ENCODE measurements at regions not wholly inside any gene's neighbourhood (a gene's known extent, or its start where the extent isn't known, plus 50 kb on each side); places are given as distances from the start of the nearest gene placed in this dataset.

GRCh38 chr11:45092404-45092785 is 54.0 kb upstream of the PRDM11 start:
- DNase-seq, result no peak

DNA sequence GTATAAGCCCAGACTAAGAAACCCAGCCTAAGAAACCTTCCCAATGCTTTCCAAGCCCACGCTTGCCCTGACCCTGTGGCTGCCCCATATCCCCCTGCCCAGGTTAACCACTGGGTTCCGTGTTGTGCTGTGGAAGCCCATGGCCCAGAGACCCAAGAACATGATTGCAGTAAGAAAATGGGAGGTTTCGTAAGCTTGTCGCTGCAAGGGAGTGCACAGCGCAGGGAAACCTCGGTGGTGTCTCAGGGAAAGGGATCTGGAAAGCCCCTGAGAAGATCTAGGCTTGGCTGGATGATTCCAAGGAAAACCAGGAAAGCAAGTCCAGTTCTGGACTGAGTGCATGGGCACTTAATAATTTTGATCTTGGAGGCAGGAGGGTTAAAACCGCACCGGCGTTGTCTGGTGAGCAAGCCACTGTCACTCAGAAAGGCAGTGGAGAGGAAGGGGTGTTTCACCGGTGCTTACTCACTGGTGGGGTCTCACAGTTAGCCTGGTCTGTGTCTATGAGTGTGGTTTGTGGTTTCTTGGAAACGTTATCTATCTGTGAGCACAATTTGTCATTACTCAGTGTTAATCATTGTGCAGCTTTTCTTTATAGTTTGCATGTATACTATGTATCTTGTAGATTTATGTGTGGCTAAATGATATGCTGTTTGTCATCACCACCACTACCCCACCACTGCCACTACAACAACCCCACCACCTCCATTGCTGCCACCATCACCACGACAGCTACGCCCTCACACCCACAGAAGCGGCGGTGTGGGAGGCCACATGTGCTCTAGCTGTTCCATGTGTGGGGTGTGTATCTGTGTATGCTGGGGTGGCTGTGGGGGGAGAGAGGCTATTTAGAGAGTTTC is 53.3 kb upstream of the PRDM11 start:
- no peak for DNase-seq

DNA sequence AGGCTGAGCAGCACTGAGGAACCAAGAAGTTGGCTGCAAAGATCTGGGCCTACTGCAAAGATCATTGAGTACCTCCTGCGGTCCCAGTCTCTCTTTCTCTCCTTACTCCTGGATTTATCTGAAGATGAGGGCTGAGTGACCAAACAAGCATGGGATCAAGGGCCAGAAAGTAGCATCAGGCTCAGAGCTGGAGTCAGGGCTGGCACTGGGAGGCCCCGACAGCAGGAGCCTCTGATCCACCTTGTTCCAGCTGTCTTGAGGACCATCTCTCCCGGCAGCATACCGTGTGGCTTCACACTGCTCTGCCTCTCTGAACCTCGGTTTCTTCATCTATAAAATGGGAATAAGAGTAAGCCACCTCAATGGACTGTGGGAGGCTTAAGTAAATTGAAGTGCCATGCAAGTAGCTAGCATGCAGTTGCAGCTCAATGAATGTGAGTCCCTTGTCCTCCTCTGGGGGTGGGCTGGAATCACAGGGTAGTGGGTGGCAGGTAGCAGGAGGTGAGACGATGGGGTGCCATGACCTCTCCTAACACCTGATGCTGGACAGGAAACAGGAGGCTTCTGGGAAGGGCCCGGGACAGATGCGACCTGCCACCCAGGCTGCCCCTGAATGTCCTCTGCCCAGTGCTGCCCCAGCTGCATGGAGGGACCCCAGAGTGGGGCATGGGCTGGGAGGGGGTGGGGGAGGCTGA is 52.5 kb upstream of the PRDM11 start:
- DNase-seq, result no peak

- no peak for DNase-seq
Observed at GRCh38 chr11:45094958-45095690, 51.3 kb upstream of the PRDM11 start.

- DNase-seq, result no peak
Observed at GRCh38 chr11:45095691-45096010, 50.8 kb upstream of the PRDM11 start.

- DNase-seq, result no peak
Observed at GRCh38 chr11:45096636-45097035, 49.8 kb upstream of the PRDM11 start.

Data from NCI-H1930 (cell line).